SU-DHL-6 (cell line): ENCODE measurements at regions not wholly inside any gene's neighbourhood (a gene's known extent, or its start where the extent isn't known, plus 50 kb on each side); places are given as distances from the start of the nearest gene placed in this dataset.

Source experiments
- EZH2phosphoT487 ChIP-seq: fragments of 200-600 bp; sonication (generic), shearing (Covaris generic); conservative IDR thresholded peaks from 2 replicates; pipeline ENCODE4 v1.6.1; 2018; ENCODE audit warnings: mild to moderate bottlenecking, antibody characterized with exemption, low read length, moderate library complexity, mixed read lengths
- TF ChIP-seq, protein P1 (sequence below): fragments of 200-600 bp; sonication (generic); IDR thresholded peaks from one replicate; pipeline ENCODE4 v1.5.1; 2017; ENCODE audit warnings: antibody characterized with exemption, mild to moderate bottlenecking, low read length, moderate library complexity; ENCODE audit not compliant: insufficient read depth, poor library complexity, severe bottlenecking

DNA sequence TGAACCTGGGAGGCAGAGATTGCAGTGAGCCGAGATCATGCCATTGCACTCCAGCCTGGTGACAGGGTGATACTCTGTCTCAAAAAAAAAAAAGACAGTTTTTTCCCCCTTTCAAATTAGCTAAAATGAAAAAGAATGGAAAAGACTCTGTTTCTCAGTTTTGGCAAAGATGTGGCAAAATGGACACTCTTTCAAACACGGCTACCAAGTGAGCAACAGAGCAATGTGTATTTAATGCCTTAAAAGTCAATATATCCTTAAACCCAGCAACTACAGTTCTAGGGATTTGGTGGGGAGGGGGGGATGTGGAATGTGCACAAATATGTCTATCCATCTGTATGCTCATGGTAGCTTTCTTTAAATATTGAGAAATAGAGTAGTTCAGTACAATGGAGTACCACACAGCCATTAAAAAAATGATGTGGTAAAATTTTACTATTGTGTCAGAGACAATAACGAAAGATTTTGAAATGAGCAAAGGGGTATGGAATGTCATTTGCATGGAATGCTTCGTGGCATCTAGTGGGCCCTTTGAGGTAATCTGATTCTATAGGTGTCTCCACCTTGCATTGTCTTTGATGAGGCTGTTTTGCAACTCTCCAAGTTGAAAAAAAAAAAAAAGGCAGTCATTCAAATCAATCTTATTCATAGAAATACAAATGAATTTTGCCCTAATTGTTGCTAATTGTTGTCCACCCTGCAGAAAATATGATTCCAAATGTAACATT lies 108.1 kb downstream of the AXIN2 start:
- TF ChIP-seq, protein P1, sequence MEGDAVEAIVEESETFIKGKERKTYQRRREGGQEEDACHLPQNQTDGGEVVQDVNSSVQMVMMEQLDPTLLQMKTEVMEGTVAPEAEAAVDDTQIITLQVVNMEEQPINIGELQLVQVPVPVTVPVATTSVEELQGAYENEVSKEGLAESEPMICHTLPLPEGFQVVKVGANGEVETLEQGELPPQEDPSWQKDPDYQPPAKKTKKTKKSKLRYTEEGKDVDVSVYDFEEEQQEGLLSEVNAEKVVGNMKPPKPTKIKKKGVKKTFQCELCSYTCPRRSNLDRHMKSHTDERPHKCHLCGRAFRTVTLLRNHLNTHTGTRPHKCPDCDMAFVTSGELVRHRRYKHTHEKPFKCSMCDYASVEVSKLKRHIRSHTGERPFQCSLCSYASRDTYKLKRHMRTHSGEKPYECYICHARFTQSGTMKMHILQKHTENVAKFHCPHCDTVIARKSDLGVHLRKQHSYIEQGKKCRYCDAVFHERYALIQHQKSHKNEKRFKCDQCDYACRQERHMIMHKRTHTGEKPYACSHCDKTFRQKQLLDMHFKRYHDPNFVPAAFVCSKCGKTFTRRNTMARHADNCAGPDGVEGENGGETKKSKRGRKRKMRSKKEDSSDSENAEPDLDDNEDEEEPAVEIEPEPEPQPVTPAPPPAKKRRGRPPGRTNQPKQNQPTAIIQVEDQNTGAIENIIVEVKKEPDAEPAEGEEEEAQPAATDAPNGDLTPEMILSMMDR: no peak
- no peak for TF ChIP-seq EZH2phosphoT487
